ENCODE measurements at regions not wholly inside any gene's neighbourhood (a gene's known extent, or its start where the extent isn't known, plus 50 kb on each side); places are given as distances from the start of the nearest gene placed in this dataset.

DNA sequence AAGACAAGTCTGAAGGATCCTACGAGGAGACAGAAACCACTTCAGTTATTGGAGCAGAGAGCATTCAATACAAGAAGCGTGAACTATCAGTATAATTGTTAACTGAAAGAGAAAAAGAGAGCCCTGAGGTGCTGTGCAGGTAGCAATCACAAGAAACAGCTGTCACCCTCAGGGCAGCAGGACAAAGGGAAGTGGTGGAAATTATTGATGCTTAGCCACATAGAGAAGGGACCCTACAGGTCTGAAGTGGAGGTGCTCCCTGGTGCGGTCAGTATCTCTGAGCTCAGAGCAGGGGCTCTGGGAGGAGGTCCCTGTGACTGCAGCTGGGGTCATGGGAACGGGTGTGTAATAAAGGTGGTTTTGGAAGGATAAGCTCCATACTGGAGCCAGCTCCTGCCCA, 97.8 kb upstream of the KLF6 start:
- TF ChIP-seq, protein P1, sequence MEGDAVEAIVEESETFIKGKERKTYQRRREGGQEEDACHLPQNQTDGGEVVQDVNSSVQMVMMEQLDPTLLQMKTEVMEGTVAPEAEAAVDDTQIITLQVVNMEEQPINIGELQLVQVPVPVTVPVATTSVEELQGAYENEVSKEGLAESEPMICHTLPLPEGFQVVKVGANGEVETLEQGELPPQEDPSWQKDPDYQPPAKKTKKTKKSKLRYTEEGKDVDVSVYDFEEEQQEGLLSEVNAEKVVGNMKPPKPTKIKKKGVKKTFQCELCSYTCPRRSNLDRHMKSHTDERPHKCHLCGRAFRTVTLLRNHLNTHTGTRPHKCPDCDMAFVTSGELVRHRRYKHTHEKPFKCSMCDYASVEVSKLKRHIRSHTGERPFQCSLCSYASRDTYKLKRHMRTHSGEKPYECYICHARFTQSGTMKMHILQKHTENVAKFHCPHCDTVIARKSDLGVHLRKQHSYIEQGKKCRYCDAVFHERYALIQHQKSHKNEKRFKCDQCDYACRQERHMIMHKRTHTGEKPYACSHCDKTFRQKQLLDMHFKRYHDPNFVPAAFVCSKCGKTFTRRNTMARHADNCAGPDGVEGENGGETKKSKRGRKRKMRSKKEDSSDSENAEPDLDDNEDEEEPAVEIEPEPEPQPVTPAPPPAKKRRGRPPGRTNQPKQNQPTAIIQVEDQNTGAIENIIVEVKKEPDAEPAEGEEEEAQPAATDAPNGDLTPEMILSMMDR (IDR thresholded peaks at IDR 0.05; ENCODE audit: poor library complexity), result no peak
- TF ChIP-seq EZH2 (IDR thresholded peaks at IDR 0.05; ENCODE audit: borderline replicate concordance), result no peak
